Loucy (cell line): ENCODE measurements at regions not wholly inside any gene's neighbourhood (a gene's known extent, or its start where the extent isn't known, plus 50 kb on each side); places are given as distances from the start of the nearest gene placed in this dataset.

Experiments
- CTCF ChIP-seq: fragments of 200-600 bp; sonication (generic); conservative IDR thresholded peaks from 2 replicates; pipeline ENCODE4 v1.5.1; 2014; ENCODE audit warnings: mild to moderate bottlenecking, antibody characterized with exemption, low read length
- EZH2phosphoT487 ChIP-seq: fragments of 200-600 bp; IDR thresholded peaks from 2 replicates; pipeline ENCODE4 v1.6.1; 2018; ENCODE audit warnings: antibody characterized with exemption, mild to moderate bottlenecking, moderate library complexity, borderline replicate concordance

- TF ChIP-seq CTCF, result no peak
- TF ChIP-seq EZH2phosphoT487, result no peak
Observed at GRCh38 chr11:32494629-32495028, 59.3 kb upstream of the WT1 start.
